GM21367 (cell line): ENCODE measurements at regions not wholly inside any gene's neighbourhood (a gene's known extent, or its start where the extent isn't known, plus 50 kb on each side); places are given as distances from the start of the nearest gene placed in this dataset.
"Not testable (repeated sequence)": the region's sequence is repeated elsewhere in the genome, so short reads cannot be mapped to it uniquely, and the experiment has no call there.

Experiments
- ATAC-seq: cut with Tn5 transposase; IDR thresholded peaks from one replicate; pipeline ENCODE4 v1.9.1; 2021; ENCODE audit not compliant: unreplicated experiment

GRCh38 chr5:85985167-85985566 is 632.6 kb upstream of the COX7C start:
- ATAC-seq: no peak

DNA sequence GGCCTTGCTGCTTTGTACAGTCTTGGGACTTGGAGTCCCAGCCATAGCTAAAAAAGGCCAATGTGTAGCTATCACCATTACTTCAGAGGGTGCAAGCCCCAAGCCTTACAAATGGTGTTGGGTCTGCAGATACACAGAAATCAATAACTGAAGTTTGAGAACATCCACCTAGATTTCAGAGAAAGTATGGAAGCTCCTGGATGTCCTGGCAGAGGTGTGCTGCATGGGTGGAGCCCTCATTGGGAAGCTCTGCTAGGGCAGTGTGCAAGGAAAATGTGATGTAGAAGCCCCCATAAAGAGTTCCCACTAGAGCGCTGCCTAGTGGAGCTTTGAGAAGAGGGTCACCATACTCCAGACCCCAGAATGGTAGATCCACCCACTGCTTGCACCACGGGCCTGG is 626.7 kb upstream of the COX7C start:
- ATAC-seq: no peak

DNA sequence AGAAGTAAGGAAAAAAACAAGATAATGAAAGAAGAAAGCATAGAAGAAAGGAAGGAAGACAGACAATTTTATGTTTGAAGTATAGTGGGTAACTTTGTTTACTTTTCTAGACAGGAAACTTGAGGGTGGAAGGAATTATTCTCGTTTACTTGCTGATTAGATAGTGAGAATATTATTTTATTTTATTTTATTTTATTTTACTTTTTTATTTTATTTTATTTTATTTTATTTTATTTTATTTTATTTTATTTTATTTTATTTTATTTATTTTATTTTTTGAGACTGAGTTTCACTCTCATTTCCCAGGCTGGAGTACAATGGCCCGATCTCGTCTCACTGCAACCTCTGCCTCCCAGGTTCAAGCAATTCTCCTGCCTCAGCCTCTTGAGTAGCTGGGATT is 623.1 kb upstream of the COX7C start:
- ATAC-seq: not testable (repeated sequence)

DNA sequence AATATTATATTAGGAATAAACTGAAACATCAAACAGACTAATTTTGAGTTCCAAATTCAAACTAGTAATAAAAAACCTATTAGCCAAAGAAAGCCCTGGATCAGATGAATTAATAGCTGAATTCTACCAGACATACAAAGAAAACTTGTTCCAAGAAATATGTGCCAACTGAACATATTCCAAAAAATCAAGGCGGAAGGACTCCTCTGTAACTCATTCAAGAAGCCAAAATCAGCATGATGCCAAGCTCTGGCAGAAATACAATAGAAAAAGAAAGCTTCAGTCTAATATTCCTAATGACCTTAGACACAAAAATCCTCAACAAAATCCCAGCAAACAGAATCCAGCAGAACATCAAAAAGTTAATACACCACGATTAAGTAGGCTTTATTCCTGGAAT is 619.1 kb upstream of the COX7C start:
- no peak for ATAC-seq

GRCh38 chr5:86008293-86008692 is 609.4 kb upstream of the COX7C start:
- no peak for ATAC-seq

DNA sequence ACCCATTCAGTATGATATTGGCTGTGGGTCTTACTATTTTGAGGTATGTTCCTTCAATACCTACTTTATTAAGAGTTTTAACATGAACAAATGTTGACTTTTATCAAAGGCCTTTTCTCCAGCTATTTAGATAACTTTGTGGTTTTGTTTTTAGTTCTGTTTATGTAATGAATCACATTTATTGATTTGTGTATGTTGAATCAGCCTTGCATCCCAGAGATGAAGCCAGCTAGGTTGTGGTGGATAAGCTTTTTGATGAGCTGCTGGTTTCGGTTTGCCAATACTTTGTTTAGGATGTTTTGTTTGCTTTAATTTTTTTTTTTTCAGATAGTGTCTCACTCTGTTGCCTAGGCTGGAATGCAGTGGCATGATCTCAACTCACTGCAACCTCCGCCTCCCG is 609.0 kb upstream of the COX7C start:
- no peak for ATAC-seq

- no peak for ATAC-seq
Measured at GRCh38 chr5:86011937-86012336, 605.8 kb upstream of the COX7C start.

GRCh38 chr5:86029308-86029707 is 588.4 kb upstream of the COX7C start:
- no peak for ATAC-seq

GRCh38 chr5:86030753-86031152 is 587.0 kb upstream of the COX7C start:
- no peak for ATAC-seq

DNA sequence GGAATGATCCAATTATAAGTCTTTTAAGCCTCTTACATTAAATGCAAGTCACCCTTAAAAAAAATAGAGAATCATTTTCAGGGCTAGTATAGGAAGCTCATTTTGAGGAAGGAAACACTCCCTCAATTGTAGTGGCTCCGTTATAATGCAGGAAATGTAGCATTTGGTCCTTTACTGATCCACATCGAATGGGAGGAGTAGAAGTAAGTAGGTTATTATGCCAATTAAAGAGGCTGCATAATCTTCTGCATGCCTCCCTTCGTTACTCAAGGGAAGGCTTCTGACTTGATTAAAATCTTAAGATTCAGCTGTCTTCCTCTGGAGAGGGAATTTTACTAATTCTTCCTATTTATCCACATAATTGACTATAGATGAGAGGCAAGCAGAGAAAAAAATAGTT is 579.2 kb upstream of the COX7C start:
- ATAC-seq: no peak

- ATAC-seq: no peak
Measured at GRCh38 chr5:86039351-86039750, 578.4 kb upstream of the COX7C start.

DNA sequence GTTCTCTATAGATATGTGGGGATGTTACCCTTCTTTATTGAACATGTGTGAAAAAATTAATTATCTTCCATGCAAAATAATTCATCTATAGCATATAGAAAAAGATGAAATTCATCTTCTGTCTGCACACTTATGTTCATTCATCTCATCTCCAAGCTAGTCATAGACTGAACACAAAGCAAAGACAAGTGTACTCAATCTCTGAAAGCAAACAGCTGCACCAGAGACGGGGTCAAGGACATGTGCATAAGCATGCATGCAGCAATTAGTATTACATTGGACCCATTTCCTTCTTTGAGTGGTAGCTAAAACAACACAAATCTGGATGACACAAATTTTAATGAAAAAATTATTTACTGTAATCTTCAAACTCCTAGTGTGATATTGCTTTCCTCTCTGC is 547.0 kb upstream of the COX7C start:
- no peak for ATAC-seq

GRCh38 chr5:86074297-86074696 is 543.4 kb upstream of the COX7C start:
- ATAC-seq: no peak

- ATAC-seq: no peak
Measured at GRCh38 chr5:86075139-86075538, 542.6 kb upstream of the COX7C start.

GRCh38 chr5:86095092-86095491 is 522.6 kb upstream of the COX7C start:
- no peak for ATAC-seq

- ATAC-seq: no peak
Measured at GRCh38 chr5:86101966-86102365, 515.8 kb upstream of the COX7C start.

- no peak for ATAC-seq
Measured at GRCh38 chr5:86108825-86109224, 508.9 kb upstream of the COX7C start.

DNA sequence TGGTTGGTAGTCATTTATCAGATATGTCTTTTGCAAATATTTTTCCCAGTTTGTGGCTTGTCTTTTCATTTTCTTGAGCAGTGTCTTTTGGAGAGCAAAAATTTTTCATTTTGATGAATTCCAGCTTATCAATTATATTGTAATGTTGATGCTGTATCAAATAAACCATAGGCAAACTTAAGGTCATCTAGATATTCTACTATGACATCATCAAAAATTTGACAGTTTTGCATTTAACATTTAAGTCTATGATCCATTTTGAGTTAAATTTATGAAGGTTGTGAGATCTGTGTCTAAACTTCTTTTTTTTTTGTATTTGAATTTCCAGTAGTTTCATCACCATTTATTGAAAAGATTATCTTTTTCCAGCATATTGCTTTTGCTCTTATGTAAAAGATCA is 505.5 kb upstream of the COX7C start:
- ATAC-seq: no peak

DNA sequence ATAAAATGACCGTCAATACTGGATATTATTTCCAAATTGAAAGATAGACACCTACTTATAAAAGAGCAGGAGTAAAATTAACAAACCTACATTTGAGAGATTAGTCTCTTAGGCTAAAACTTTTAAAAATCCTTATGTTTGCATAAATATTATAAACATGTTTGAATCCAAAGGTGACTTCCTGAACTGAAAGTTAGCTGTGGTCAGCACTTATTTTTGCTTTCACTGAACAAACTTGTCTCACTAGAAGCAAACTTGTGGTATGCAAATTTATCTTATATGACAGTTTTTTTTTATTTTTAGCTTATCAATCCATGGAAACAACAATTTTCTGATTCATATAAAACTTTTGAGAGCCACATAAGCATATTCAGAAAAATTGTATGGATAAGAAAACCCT is 502.6 kb upstream of the COX7C start:
- ATAC-seq: no peak

DNA sequence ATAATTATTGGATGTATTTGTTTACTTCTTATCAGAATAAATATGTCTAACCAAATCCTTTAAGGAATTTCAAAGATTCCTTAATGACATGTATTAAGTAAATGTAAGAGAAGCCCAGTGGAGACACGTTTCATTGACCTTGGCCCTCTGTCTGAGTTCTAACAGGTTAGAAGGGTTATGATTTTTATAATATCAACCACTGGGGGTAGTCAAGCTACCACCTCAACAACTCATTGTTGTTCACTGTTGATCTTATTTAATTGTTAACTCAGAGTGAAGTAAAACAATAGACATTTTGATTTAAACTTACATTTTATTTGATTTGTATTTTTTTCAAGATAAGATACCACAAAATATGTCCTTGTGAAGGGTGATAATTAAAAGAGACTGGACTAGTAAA is 499.2 kb upstream of the COX7C start:
- peak; percentile 59 for ATAC-seq

- ATAC-seq: no peak
Measured at GRCh38 chr5:86124333-86124732, 493.4 kb upstream of the COX7C start.

DNA sequence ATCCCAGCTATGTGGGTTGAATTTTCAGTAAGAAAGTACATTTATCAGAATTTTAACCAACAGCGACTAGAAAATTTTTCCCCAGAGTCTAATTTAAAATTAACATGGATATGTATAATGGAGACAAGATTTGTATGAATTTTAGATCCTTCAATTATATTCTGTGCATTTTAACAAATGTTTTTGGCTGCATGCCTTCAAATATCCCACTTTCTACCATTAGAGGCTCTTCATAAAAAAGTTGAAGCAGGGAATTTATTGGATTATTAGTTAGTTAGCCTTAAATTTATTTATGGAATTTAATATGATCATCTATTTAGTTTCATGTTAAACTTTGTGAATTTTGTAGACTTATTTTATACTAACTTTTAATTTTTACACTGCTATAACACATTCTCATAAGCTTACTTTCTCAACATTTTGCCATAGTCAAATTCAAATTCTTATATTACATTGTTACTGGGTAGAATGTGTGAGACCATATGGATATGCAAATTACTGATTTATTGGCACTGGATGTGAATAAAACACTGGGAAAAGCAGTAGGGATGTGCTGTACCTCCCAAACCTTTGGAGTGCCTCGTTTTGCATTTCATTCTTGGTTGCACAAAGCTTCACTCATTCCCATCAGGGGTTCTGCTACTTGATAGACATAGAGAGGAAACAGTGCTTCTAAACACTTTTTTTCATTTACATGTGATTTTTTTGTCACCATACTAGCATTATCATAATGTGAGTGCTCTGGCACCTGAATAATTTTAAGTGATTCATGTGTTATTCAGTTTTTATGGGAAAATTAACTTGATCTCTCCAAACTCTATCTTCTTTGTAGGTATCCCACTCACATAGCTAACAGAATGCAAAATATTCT is 491.8 kb upstream of the COX7C start:
- ATAC-seq: no peak

GRCh38 chr5:86127696-86128095 is 490.0 kb upstream of the COX7C start:
- ATAC-seq: no peak
